ENCODE measurements at regions not wholly inside any gene's neighbourhood (a gene's known extent, or its start where the extent isn't known, plus 50 kb on each side); places are given as distances from the start of the nearest gene placed in this dataset.

- no peak overlapping the region for H3K27ac ChIP-seq (ENCODE audit: low read depth, low read length)
- ATAC-seq: no peak
- H4K20me1 ChIP-seq (ENCODE audit: insufficient read depth): no peaks in the 10 kb centered on the region
- BruUV-seq (replicated peaks): no TSS peak
- H3K9me3 ChIP-seq (ENCODE audit: control insufficient read depth in 1 of 2, insufficient read depth in 1 of 2, low read depth in 1 of 2, low read length in 2 of 2): no peaks in the 10 kb centered on the region; a peak in 2 of 4 replicates
- H3K27me3 ChIP-seq (ENCODE audit: insufficient read depth, low read length): no peaks in the 10 kb centered on the region
- no peaks in the 10 kb centered on the region for H3K9me2 ChIP-seq (ENCODE audit: insufficient read depth)
- no peaks in the 10 kb centered on the region for H3K36me3 ChIP-seq (ENCODE audit: control insufficient read depth in 1 of 2, insufficient read depth in 2 of 2, low read length in 2 of 2)
- H3K4me2 ChIP-seq (ENCODE audit: low read length): no peak overlapping the region
- RAD21 ChIA-PET (ENCODE audit: low non-redundant PET in 1 of 2, low total read pairs in 2 of 2, uncharacterized antibody in 2 of 2, unreplicated experiment in 2 of 2): no interaction called here
- TF ChIP-seq ZBTB33 (IDR thresholded peaks at IDR 0.05; ENCODE audit: extremely low read depth, insufficient replicate concordance, low read length): no peak
- intact Hi-C loops (cut with micrococcal nuclease): no loop called here
- CTCF ChIA-PET: no interaction called here
- H2AFZ ChIP-seq (ENCODE audit: low read depth, low read length, poor library complexity, severe bottlenecking): no peak overlapping the region
- no peaks in the 10 kb centered on the region for H3K79me2 ChIP-seq (ENCODE audit: insufficient read depth, low read length)
- no peaks in the 10 kb centered on the region for H3K4me1 ChIP-seq (ENCODE audit: control insufficient read depth in 1 of 2, insufficient read depth in 2 of 2, low read length in 2 of 2)
- DNase-seq (ENCODE audit: low read depth, low spot score): no peak
- H3K9ac ChIP-seq (ENCODE audit: low read length): no peak overlapping the region
- POLR2A ChIA-PET: no interaction called here
- H3K4me3 ChIP-seq (replicated peaks in 1 of 2; ENCODE audit: low read depth in 1 of 2, low read length in 2 of 2): no peak overlapping the region
These were observed 140.5 kb downstream of the CD83 start for GRCh38 chr6:14258117-14258516.

DNA sequence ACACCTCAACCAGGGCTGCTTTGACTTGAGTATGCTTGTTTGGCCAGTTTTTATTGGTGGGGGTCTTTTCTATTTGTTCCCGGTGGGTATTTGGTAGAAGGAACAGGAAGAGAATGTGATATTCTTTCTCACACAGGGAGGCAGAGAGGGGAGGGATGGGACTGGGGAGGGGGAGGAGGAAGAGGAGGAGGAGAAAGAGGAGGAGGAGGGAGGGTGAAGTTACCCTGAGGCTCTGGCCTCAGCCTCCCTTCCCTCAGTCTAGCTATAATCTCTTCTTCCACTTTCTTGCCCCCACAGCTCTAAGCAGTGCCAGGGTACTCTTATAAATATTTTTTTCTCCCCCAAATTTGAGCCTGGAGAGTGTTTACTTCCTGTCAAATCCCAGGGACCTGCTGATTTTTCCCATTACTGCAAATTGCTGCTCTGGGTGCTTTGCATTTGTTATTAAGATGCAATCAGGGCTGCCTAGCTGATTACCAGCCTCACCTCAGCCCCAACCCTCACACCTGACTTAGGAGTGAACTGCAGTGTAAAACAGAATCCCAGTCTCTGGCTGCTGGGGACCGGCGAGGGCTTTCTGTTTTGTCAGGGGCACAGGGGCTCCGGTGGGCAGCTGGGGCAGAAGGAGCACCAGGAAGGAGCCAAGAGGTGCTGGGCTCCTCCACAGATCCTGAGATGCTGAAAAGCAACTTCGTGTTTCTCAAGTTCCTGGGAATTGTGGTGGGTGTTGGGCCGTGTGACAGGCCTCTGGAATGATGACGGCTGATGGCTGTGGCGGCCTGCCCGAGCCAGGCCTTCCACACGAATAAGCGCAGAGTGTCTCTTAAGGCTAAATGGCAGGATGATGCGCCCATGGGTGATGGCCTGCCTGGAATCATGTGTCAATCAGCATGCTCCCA, 141.4 kb downstream of the CD83 start:
- no TSS peak for BruUV-seq (replicated peaks)
- Histone ChIP-seq H3K27ac (ENCODE audit: low read depth, low read length) (no peak overlapping the region), H3K36me3 (ENCODE audit: control insufficient read depth in 1 of 2, insufficient read depth in 2 of 2, low read length in 2 of 2) (no peaks in the 10 kb centered on the region), H3K4me2 (ENCODE audit: low read length) (no peak overlapping the region), H4K20me1 (ENCODE audit: insufficient read depth) (no peaks in the 10 kb centered on the region), H2AFZ (ENCODE audit: low read depth, low read length, poor library complexity, severe bottlenecking) (no peak overlapping the region), H3K9me3 (ENCODE audit: control insufficient read depth in 1 of 2, insufficient read depth in 1 of 2, low read depth in 1 of 2, low read length in 2 of 2) (peaks cover 0 to 3% of the 10 kb centered on the region in 2 experiments; a peak in 3 of 4 replicates), H3K4me1 (ENCODE audit: control insufficient read depth in 1 of 2, insufficient read depth in 2 of 2, low read length in 2 of 2) (no peaks in the 10 kb centered on the region), H3K27me3 (ENCODE audit: insufficient read depth, low read length) (no peaks in the 10 kb centered on the region), H3K4me3 (replicated peaks in 1 of 2; ENCODE audit: low read depth in 1 of 2, low read length in 2 of 2) (no peak overlapping the region), H3K9me2 (ENCODE audit: insufficient read depth) (no peaks in the 10 kb centered on the region), H3K79me2 (ENCODE audit: insufficient read depth, low read length) (no peaks in the 10 kb centered on the region), H3K9ac (ENCODE audit: low read length) (no peak overlapping the region)
- TF ChIP-seq, protein P1, sequence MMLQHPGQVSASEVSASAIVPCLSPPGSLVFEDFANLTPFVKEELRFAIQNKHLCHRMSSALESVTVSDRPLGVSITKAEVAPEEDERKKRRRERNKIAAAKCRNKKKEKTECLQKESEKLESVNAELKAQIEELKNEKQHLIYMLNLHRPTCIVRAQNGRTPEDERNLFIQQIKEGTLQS (IDR thresholded peaks at IDR 0.05): no peak
- TF ChIP-seq MAX (IDR thresholded peaks at IDR 0.05): no peak
- TF ChIP-seq EZH2phosphoT487 (IDR thresholded peaks at IDR 0.05; ENCODE audit: borderline replicate concordance): no peak
- TF ChIP-seq POLR2AphosphoS5 (IDR thresholded peaks at IDR 0.05; ENCODE audit: low read depth, low read length): no peak
- ChIA-PET POLR2A (no interaction called here), CTCF (no interaction called here), RAD21 (ENCODE audit: low non-redundant PET in 1 of 2, low total read pairs in 2 of 2, uncharacterized antibody in 2 of 2, unreplicated experiment in 2 of 2) (no interaction called here)
- intact Hi-C loops (cut with micrococcal nuclease): no loop called here
- DNase-seq (ENCODE audit: low read depth, low spot score): no peak
- ATAC-seq: no peak

Measured in HCT116 (cell line).